ENCODE measurements at regions not wholly inside any gene's neighbourhood (a gene's known extent, or its start where the extent isn't known, plus 50 kb on each side); places are given as distances from the start of the nearest gene placed in this dataset.

- TF ChIP-seq SNAI2 (CRISPR knock-in tag; IDR thresholded peaks at IDR 0.05) = no peak
- no peak for TF ChIP-seq TSHZ2 (CRISPR knock-in tag; IDR thresholded peaks at IDR 0.05)
- TF ChIP-seq ARNTL (CRISPR knock-in tag; IDR thresholded peaks at IDR 0.05; ENCODE audit: borderline replicate concordance, low read depth) = no peak
- no peak for TF ChIP-seq ZFP3 (CRISPR knock-in tag; IDR thresholded peaks at IDR 0.05)
- TF ChIP-seq ZNF70 (CRISPR knock-in tag; IDR thresholded peaks at IDR 0.05) = no peak
- TF ChIP-seq PPARA (CRISPR knock-in tag; IDR thresholded peaks at IDR 0.05; ENCODE audit: borderline replicate concordance) = no peak
- TF ChIP-seq ZNF565 (CRISPR knock-in tag; conservative IDR thresholded peaks at IDR 0.05; ENCODE audit: low read depth) = no peak
- TF ChIP-seq CREB5 (CRISPR knock-in tag; IDR thresholded peaks at IDR 0.05; ENCODE audit: low read depth) = no peak
Measured at GRCh38 chr4:143054971-143055370, 129.7 kb upstream of the USP38 start.

GRCh38 chr4:143055997-143056396 is 128.7 kb upstream of the USP38 start:
- no peak for ATAC-seq
- TF ChIP-seq GLIS3 (CRISPR knock-in tag; IDR thresholded peaks at IDR 0.05) = no peak
- TF ChIP-seq ZNF70 (CRISPR knock-in tag; IDR thresholded peaks at IDR 0.05) = no peak
- no peak for TF ChIP-seq ESRRG (CRISPR knock-in tag; IDR thresholded peaks at IDR 0.05)
- no peak for TF ChIP-seq TCF4 (CRISPR knock-in tag; IDR thresholded peaks at IDR 0.05; ENCODE audit: borderline replicate concordance)
- TF ChIP-seq ZC3H10 (CRISPR knock-in tag; IDR thresholded peaks at IDR 0.05) = no peak
- no peak for TF ChIP-seq POU6F1 (CRISPR knock-in tag; IDR thresholded peaks at IDR 0.05; ENCODE audit: borderline replicate concordance, low read depth)
- TF ChIP-seq ZNF8 (CRISPR knock-in tag; IDR thresholded peaks at IDR 0.05) = no peak
- TF ChIP-seq BACH2 (CRISPR knock-in tag; IDR thresholded peaks at IDR 0.05; ENCODE audit: borderline replicate concordance) = no peak
- TF ChIP-seq PATZ1 (CRISPR knock-in tag; IDR thresholded peaks at IDR 0.05; ENCODE audit: borderline replicate concordance) = no peak
- TF ChIP-seq ARNTL (CRISPR knock-in tag; IDR thresholded peaks at IDR 0.05; ENCODE audit: borderline replicate concordance, low read depth) = no peak

More at GRCh38 chr4:143054971-143055370, 129.7 kb upstream of the USP38 start:
- ATAC-seq = no peak

GRCh38 chr4:143071351-143071750 is 113.4 kb upstream of the USP38 start:
- no peak for ATAC-seq
- TF ChIP-seq ZFP30 (CRISPR knock-in tag; IDR thresholded peaks at IDR 0.05) (no peak), PATZ1 (CRISPR knock-in tag; IDR thresholded peaks at IDR 0.05; ENCODE audit: borderline replicate concordance) (no peak), OSR1 (CRISPR knock-in tag; IDR thresholded peaks at IDR 0.05) (no peak), ARNTL (CRISPR knock-in tag; IDR thresholded peaks at IDR 0.05; ENCODE audit: borderline replicate concordance, low read depth) (no peak), RARB (CRISPR knock-in tag; IDR thresholded peaks at IDR 0.05) (no peak), ZNF8 (CRISPR knock-in tag; IDR thresholded peaks at IDR 0.05) (no peak), SNAI2 (CRISPR knock-in tag; IDR thresholded peaks at IDR 0.05) (no peak), ZFP3 (CRISPR knock-in tag; IDR thresholded peaks at IDR 0.05) (no peak), ZNF70 (CRISPR knock-in tag; IDR thresholded peaks at IDR 0.05) (no peak), TCF4 (CRISPR knock-in tag; IDR thresholded peaks at IDR 0.05; ENCODE audit: borderline replicate concordance) (no peak)

All from SK-N-SH treated with all-trans-retinoic acid at 6 μM for 48 hours (cell line).